Bronchial epithelial cell (primary cell): ENCODE measurements at regions not wholly inside any gene's neighbourhood (a gene's known extent, or its start where the extent isn't known, plus 50 kb on each side); places are given as distances from the start of the nearest gene placed in this dataset.

Source experiments
- DNase-seq: peaks from one replicate; pipeline ENCODE4 v3.0.0-alpha.2; 2010; ENCODE audit warnings: low read depth
- FAIRE-seq: peaks from 2 replicates; lab custom pipeline; 2011; peaks lifted over from hg19 to GRCh38; lab: Jason Lieb, UNC
- H3K27me3 ChIP-seq: 2 replicates; pipeline ENCODE4 v1.5.1; 2011; ENCODE audit warnings: low read length; ENCODE audit not compliant: control insufficient read depth, insufficient read depth
- H3K36me3 ChIP-seq: 2 replicates; pipeline ENCODE4 v1.5.1; 2011; ENCODE audit warnings: low read length; ENCODE audit not compliant: control insufficient read depth, insufficient read depth
- H3K4me3 ChIP-seq: 2 replicates; pipeline ENCODE4 v1.5.1; 2011; ENCODE audit warnings: mild to moderate bottlenecking, low read depth, low read length, control low read depth
- CTCF ChIP-seq: IDR thresholded peaks from 2 replicates; pipeline ENCODE4 v1.5.1; 2011; ENCODE audit warnings: mild to moderate bottlenecking, moderate library complexity, low read length, control low read depth, inconsistent platforms; ENCODE audit not compliant: insufficient read depth, severe bottlenecking

GRCh38 chr16:10309271-10309932 lies 76.5 kb upstream of the ATF7IP2 start:
- no peaks in the 10 kb centered on the region for H3K27me3 ChIP-seq
- H3K4me3 ChIP-seq, result no peak overlapping the region
- FAIRE-seq, result no peak
- no peak for TF ChIP-seq CTCF
- DNase-seq, result no peak
- no peaks in the 10 kb centered on the region for H3K36me3 ChIP-seq

- H3K4me3 ChIP-seq, result no peak overlapping the region
- TF ChIP-seq CTCF, result no peak
- FAIRE-seq, result no peak
- H3K36me3 ChIP-seq, result no peaks in the 10 kb centered on the region
- no peaks in the 10 kb centered on the region for H3K27me3 ChIP-seq
- no peak for DNase-seq
Measured at GRCh38 chr16:10312008-10312407, 73.9 kb upstream of the ATF7IP2 start.

- no peak overlapping the region for H3K4me3 ChIP-seq
- no peak for TF ChIP-seq CTCF
- DNase-seq (no peak), FAIRE-seq (no peak)
- no peaks in the 10 kb centered on the region for H3K27me3 ChIP-seq
- H3K36me3 ChIP-seq, result no peaks in the 10 kb centered on the region
Measured at GRCh38 chr16:10312784-10313724, 72.8 kb upstream of the ATF7IP2 start.

- no peak overlapping the region for H3K4me3 ChIP-seq
- TF ChIP-seq CTCF, result no peak
- no peak for FAIRE-seq
- no peak for DNase-seq
- H3K27me3 ChIP-seq, result no peaks in the 10 kb centered on the region
- H3K36me3 ChIP-seq, result no peaks in the 10 kb centered on the region
Measured at GRCh38 chr16:10314317-10314716, 71.5 kb upstream of the ATF7IP2 start.

- no peak for TF ChIP-seq CTCF
Measured at GRCh38 chr16:10314811-10315210, 71.0 kb upstream of the ATF7IP2 start.

More at GRCh38 chr16:10314811-10315210, 71.0 kb upstream of the ATF7IP2 start:
- H3K4me3 ChIP-seq, result no peak overlapping the region
- no peaks in the 10 kb centered on the region for H3K27me3 ChIP-seq
- no peaks in the 10 kb centered on the region for H3K36me3 ChIP-seq
- DNase-seq, result peak; percentile 40
- FAIRE-seq, result no peak
